NCI-H524 treated with DMSO at 0.1 percent for 48 hours (cell line): ENCODE measurements at regions not wholly inside any gene's neighbourhood (a gene's known extent, or its start where the extent isn't known, plus 50 kb on each side); places are given as distances from the start of the nearest gene placed in this dataset.
A peak's percentile ranks its signal among the peaks of the same experiment; 100 is the strongest.
"Not testable (repeated sequence)": the region's sequence is repeated elsewhere in the genome, so short reads cannot be mapped to it uniquely, and the experiment has no call there.

Experiments used
- DNase-seq: peaks from one replicate; lab custom pipeline; 2025; lab: John Stamatoyannopoulos, UW

DNA sequence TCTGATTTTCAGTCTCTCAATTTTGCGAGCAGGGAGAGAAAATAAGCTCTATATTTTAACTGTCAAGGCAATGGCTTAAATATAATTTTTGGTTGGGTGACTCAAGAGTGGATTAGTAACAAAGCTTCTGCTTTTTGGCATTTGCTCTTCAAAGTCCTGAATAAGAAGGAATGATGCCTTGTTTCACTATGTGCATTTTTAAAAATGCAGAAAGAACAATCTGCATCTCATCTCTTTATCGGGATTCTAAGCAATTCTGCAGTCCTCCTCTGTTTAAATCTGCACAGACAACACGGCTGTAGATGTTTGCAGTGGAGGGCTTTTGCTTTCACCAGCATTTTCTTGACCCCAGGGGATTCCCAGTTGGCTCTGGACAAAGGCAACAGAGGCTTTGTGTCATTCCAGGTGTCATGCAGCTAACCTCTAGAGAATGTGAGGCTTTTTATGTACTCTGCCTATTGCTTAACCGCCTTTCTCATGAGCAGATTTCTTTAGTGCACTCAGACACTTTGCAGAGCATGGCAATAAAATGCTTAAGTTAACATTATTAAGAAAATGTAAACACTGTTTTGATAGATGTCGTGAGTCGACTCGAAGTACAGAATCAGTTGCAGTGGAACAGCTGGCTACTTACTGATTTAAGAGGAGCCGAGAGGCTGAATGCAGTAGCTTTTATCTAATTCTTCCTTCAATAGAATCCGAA, 783.2 kb upstream of the NEGR1 start:
- DNase-seq: peak; percentile 25

DNA sequence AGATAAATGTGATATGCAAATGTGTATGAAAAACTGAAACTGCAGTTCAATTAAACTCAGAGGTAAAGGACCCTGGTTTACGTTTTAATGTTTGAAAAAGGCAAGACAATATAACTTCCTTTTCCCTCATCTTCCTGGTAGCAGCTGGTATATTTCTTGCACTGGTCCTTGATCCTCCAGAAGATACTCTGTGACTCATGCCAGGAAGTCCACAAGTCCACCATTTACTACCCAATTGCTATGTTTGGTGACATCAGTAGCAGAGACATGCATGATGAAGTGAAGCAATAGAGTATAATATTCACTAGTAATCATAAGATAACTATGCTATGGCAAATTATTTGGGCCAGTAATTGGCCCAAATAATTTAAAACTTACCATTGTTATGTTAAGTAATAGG, 774.5 kb upstream of the NEGR1 start:
- no peak for DNase-seq

DNA sequence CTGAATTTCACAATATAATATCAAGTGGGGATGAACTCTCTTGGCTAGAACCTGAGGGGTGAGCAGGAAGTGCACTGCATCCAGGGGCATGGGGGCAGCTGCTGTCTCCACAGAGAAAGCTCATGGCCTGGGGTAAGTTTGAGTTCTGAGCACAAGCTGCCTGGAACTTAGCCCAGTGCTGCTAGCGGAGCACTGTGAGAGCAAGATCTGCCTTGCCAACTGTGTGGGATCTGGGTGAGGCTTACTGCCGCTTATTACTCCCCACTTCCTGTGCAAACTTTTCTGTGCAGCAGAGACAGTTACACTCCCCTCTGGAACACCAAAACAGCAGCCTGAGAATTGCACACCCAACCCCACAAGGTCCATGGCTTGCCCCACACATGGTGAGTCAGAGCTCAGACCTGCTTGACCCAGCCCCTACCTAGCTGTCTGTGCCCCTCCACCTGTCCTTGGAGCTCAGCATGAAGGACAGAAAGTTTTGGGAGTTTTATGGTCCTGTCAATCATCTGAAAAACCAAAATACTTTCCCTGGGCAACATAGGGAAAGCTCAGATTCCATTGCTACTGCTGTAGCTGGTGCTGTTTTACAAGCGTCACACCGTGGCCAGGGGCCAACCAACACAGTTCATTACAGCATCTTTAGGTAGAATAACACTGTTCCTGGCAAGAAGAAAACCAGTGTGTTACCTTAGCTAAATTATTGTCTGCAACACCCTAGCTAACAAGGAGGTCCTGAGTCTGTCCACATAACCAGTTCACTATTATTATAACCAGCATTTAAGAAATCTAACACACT, 762.1 kb upstream of the NEGR1 start:
- DNase-seq: no peak

DNA sequence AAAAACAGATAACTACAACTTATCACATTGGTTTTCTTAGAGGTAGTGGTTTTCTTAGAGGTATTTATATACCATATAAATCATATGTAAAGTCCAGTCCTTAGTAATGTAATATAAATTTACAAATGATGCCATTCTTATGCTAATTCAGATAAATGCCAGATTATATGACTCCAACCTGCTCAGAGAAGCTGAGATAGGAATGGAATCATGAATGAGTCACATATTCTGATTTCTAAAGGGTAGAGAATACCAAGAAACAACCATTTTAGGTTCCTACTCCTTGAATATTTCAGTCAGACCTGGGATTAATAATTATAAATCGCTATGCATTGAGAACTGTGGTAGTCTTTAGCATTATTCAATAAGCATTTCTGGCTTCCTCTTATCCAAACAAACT, 760.1 kb upstream of the NEGR1 start:
- no peak for DNase-seq

DNA sequence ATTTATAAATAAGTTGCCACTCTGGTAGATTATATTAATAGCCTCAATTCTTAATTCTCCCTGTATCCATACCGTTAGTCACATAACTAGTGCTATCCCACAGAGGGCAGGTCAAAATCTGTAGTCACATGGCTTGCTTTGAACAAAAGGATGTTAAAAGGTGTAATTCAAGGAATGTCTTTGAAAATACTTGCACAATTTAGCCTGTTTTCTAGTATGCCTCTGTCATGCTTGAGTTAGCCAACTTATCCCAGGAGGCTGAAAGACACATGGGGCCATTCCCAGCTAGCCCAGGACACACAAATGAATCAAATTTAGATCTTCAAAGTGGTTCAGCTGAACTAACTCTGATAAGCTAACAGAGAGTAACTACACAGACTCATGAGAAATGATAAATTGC, 758.5 kb upstream of the NEGR1 start:
- DNase-seq: no peak

DNA sequence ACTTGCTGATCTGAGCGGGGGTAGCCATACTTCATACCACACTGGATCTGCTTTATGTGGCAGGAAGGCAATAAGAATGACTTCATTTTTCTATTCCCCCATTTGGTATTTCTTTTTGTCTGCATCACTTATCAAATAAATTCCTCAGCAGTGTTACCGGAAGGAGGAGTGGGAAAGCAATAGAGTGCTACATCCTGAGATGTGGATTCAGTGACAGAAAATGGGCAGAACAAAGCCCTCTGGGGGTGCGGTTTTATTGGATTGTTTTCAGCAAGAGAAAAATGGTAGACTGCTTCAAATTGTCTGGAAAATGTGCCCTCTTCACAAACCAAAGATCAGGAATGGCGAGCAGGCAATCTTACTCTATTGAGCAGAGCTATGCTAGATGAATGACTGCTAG, 751.9 kb upstream of the NEGR1 start:
- DNase-seq: no peak

DNA sequence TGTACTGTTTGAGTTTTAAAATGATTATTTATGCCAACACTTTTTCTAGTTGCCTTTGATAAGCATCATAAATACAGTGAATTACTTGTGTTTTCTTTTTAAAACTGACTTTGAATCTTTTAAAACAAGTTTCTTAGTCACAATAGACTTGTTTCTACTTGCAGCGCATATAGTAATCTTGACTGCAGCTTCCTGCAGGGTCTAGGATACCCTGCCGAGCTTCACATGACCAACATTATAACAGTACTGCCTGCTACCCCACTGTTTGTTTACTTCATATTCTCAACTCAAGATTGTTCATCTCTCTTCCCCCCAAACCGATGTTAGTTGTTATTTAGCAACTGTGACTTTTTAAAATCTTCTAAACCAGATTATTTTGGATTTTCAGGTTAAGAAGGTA, 751.3 kb upstream of the NEGR1 start:
- DNase-seq: no peak

DNA sequence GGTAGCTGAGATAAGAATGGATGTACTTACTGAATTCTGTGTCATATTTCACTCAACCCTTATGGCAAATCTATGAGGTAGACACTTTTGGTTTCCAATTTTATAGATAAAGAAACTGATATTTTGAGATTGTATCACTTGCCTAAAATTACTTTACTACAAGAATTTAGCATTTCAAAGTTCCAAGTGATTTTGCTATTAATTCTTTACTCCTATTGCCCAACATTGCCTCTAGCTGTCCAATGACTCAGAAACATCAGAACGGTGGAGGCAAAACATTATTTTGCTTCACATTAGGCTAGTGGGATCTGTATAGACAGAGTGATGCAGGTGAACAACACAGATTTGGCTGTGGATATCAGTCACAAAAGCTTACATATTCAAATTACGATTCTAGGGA, 747.2 kb upstream of the NEGR1 start:
- DNase-seq: no peak

DNA sequence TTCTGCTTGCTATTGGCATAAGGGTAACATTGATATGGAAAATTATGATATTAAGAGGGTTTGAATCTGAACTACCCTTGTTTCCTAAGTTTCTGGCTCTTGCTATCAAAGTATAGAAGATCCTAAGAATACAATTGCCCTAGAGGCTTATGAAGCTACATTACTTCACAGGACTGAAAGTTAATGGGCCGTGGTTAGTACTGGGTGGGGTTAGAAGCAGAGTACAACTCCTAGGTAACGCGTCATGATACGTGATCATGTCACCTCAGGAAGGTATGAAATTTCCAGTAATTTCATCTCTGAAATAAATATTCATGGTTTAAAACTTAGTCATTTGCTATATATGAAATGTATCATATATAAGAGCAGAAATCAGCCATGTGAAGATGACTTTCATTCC, 743.8 kb upstream of the NEGR1 start:
- no peak for DNase-seq

DNA sequence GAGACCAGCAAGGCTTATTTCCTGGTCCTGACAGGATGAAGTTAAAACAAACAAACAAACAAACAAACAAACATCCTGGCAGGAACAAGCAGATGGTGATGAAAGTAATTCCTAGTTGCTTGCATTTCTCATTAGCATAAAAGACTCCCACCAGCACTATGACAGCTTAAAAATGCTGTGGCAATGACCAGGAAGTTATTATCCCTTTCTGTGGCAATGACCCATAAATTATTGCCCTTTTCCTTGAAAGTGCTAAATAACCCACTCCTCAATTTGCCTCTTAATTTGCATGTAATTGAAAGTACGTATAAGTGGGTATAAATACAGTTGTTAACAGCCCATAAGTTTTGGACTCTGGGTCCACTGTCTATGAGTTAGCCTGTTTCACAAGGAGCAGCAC, 727.6 kb upstream of the NEGR1 start:
- DNase-seq: no peak

DNA sequence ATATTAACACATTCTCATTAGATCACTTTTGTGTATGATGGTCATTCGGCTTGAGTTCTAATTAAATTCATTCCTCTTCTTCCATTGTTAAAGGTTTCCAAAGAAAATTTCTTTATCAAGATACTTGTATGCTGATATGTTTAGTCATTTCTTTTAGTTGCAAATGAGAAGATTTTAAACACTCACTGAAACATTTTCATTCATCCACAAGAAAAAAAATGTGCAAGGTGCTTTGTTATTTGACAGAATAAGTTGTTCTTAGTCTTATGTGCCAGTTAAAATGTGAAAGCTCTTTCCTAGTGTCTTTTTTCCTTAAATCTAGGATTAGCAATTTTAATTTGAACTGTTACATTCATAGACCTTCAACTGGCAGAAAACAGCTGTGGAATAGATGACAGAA, 727.0 kb upstream of the NEGR1 start:
- DNase-seq: no peak

DNA sequence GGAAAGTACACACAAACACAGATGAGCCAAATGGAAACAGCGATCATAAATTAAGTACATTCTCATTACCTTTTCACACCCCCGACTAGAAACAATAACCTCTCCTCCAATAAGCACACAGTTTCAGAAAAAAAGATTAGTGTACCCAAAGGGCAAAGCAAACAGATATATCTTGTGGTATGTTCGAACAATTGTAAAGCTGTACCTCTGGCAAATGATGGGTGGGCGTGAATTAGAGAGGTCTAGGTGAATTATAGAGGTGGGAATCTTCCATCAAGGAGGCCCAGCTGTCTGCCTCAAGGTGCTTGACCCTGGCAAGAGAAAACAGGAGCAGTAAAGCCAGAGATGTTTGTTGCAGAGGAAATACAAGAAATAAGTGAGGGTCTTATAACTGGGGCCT, 715.3 kb upstream of the NEGR1 start:
- DNase-seq: no peak

DNA sequence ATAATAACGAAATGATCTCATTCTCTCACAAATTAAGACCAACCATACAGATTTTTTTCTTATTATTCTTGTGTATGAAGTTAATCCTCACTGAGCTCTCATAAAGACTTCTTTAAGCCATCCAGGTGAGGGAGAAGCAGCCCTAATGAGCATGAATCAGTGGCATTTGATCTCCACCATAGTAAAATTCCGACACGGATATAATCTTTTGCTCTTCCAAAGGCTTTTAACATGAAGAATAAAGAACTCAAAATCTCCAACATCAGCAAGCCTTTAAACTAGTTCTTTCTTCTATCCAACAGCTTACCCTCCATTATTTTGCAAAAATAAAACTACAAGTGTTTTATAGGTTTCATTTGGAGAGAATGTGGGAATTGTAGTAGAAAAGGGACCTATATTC, 714.7 kb upstream of the NEGR1 start:
- no peak for DNase-seq

DNA sequence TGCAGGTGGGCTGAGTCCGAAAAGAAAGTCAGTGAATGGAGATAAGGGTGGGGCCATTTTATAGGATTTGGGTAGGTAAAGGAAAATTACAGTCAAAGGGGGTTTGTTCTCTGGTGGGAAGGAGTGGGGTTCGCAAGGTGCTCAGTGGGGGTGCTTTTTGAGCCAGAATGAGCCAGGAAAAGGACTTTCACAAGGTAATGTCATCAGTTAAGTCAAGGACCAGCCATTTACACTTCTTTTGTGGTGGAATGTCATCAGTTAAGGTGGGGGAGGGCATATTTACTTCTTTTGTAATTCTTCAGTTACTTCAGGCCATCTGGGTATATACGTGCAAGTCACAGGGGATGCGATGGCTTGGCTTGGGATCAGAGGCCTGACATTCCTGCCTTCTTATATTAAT, 705.5 kb upstream of the NEGR1 start:
- not testable (repeated sequence) for DNase-seq

DNA sequence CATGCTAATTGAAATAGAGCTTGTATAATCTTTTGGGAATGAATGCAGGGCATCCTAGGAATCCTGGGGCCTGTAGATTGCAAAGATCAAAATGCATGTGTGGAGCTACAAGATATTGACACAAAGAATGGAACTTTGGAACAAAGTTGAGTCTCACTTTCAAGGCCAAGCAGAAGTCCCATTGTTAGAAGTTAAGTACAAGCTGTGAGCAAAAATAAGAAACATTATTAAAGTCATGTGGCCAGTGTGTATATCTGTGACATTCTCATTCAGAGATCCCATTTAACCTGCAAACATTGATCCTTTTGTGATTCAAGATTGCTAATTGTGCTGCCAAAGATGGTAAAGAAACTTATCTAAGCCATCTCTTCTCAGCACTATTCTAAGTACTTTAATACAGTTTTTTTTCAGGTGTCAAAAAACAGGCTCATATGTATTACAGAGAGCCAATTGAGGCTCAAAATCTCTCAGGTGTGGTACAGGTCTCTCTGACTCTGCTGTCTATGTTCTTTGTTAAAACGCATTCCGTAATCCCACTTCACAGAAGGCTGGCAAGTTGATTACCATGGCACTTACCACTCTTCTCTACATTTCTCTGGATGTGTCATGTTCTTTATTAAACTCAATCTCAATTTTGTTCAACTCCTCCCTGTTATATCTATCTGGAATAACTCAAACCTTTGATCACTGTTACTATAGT, 704.4 kb upstream of the NEGR1 start:
- DNase-seq: no peak

DNA sequence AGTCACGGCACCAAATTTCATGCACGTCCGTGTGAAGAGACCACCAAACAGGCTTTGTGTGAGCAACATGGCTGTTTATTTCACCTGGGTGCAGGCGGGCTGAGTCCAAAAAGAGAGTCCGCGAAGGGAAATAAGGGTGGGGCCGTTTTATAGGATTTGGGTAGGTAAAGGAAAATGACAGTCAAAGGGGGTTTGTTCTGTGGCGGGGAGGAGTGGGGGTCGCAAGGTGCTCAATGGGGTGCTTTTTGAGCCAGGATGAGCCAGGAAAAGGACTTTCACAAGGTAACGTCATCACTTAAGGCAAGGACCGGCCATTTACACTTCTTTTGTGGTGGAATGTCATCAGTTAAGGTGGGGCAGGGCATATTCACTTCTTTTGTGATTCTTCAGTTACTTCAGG, 702.7 kb upstream of the NEGR1 start:
- not testable (repeated sequence) for DNase-seq

DNA sequence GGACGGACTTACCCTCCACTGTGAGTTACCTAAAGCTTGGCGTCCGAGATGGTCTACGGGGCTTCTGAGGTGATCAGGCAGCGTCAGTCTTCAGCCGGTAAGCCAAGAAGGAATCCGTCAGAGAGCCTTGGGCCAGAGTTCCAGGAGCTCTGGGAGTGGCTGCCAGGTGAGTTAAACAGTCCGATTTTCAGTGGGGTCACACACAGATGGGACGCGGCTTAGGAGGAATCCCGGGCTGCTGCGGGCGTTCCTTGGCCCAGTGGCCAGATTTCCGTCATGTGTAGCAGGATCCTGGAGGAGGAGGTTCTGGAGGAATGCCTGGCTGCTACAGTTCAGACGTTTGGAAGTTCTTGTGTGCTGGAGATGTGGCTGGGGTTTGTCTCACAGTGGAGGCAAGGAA, 700.7 kb upstream of the NEGR1 start:
- not testable (repeated sequence) for DNase-seq

DNA sequence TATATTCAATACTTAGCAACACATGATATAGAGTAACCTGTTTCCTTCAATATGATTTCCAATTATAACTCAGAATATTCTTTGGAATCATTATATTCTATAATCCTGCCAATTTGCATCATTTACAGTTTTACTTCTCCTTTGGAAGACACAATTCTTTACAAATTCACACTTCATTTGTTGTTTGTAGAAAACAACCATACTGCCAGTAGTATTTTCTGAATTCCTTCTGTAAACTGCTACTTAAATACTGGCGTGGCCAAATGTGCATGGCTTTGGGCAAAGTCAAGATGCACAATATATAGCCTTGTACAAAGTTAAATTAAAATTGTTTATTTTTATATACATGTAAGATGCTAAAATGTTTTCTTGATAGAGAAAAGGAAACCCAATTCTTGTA, 687.1 kb upstream of the NEGR1 start:
- no peak for DNase-seq

DNA sequence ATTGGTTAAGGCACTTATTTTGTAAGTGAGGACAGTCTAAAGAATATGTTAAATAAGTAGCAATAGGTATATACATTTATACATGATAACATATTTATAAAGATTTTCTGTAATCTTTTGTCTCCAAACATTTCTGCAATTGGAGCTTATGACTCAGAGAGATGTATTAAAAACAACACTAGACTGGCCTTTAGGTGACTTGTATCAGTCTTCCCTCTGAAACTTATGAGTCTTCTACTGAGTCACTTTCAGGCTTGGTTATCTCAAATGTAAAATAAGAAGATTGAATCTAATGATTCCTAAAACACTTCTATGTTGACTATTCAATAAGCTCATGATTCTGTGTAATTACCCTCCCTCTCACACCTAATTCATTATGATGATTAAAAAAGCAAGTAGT, 672.6 kb upstream of the NEGR1 start:
- DNase-seq: no peak

DNA sequence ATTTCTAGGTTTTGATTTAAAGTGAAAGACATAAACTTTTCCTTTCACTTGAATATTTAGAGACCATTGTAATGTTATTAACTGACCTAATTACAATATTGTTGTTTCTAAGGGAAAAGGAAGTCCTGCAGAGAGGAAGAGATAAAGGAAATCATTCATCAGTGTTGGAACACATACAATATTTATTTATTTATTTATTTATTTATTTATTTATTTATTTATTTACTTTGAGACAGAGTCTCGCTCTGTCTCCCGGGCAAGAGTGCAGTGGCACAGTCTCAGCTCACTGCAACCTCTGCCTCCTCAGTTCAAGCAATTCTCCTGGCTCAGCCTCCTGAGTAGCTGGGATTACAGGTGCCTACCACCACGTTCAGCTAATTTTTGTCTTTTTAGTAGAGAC, 668.6 kb upstream of the NEGR1 start:
- DNase-seq: not testable (repeated sequence)

DNA sequence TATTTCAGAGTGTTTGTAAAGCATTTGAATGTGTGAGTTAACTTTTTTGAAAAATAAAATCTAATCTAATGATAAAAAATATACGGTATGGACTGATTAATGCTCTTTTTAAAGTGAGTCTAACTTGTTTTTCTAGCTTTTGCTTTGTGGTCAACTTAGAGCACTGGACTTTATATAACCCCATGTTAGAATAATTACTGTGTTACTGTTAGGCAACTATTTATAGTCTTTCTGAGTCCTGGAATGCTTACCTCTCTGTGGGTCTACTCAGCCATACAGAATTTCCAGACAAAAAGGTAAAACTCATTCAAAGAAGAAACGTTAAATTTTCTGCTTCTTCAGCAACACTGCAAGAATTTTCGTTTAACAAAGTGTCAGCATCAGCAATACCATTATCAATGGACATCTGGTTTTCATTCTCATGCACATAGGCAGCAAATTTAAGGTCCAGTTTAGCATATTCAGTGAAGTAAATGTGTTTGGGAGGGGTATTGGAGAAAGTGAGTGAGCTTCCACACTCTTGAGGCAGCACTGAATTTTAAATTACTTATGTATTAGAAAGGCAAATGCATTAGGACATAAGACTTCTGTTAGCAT, 664.7 kb upstream of the NEGR1 start:
- no peak for DNase-seq

DNA sequence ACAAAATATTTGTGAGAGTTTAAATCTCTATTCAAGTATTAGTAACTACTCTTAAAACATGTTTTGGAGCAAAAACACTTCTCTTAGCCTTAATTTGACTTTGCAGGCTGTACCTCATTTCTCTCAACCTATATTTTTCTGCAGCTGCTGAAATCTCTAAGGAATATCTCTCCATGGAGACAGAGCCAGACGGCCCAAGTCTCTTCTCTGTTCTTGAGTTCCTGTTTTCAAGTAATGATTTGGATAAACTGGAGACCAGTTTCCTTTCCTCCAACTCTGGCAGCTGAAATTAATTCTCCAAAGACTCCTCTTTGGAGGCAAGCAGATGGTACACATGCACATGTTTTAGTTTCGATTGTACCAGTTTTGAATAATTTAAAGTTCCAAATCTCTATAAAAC, 659.7 kb upstream of the NEGR1 start:
- no peak for DNase-seq

DNA sequence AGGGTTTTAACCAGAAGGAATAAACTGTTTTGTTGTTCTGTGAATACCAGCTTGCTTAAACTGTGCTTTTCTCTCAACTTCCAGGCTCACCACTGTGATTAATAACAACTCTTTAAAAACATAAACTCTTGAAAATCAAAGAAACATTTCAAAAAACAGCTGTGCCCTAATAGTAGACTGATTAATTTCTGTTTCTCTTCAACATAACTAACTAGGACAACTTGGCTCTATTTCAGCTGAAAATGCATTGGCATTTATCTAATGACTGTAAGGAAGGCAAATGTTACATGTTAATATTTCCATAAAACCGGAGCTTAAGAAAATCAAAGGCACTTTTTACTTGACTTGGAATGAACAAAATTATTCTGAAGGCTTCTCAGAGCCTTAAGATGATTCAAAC, 656.1 kb upstream of the NEGR1 start:
- no peak for DNase-seq
